ENCODE measurements at regions not wholly inside any gene's neighbourhood (a gene's known extent, or its start where the extent isn't known, plus 50 kb on each side); places are given as distances from the start of the nearest gene placed in this dataset.

DNA sequence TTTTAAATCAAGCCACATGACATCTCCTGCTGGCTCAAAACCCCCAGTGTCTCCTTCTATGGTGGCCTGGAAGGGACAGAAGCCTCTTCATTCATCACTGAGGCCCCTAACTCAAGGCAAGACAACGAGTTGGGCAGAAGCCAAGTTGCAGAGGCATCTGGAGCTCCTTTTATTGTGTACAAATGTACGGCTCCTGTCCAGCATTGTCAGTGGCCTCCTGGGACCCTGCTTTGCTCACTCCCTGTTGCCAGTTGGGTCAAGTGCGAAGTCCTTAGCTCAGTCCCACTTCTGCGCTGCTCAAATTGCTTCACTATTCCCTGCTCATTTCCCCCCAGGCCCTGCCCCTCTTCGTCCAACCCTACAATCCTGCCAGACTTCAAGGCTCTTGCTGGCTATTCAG is 181.2 kb upstream of the PMEPA1 start:
- DNase-seq: no peak

DNA sequence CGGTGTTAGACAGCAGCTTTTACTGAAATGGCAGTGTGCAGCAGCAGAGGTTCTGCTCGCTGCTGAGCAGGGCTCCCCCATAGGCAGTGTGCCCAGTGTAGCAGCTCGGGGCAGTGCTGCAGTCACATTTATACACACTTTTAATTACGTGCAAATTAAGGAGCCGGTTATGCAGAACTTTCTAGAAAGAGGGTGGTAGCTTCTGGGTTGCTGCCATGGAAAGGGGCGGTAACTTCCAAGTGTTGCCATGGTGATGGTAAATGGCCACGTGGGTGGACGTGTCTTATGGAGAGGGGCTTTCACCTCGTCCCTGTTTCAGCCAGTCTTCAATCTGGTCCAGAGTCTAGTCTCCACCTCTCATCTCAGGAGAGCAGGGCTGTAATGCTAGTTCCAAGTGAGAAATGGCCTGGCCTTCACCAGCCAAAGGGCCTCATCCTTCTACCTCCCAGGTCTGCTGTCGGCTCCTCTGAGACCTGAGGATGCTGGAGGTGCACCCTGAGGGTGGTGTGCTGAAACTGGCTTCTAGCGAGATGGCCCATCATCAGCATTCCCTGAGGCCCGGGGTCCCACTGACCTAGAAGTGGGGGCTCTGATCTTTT is 180.5 kb upstream of the PMEPA1 start:
- no peak for DNase-seq

DNA sequence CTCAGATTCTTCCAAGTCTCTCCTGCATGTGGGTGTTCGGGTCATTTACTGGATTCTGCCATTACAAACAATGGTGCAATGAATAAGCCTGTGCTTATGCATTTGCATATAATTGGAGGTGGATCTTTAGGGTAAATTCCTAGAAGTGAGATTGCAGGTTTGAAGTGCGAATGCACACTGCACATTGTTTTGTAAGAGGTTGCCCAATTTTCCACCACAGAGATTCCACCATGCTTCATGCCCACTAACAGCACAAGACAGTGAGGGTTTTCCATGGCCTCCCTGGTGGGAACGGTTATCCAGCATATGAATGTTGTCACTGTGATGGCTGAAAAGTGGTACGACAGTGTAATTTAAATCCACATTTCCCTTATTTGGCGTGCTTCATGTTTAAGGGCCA is 178.8 kb upstream of the PMEPA1 start:
- DNase-seq: peak; percentile 5

DNA sequence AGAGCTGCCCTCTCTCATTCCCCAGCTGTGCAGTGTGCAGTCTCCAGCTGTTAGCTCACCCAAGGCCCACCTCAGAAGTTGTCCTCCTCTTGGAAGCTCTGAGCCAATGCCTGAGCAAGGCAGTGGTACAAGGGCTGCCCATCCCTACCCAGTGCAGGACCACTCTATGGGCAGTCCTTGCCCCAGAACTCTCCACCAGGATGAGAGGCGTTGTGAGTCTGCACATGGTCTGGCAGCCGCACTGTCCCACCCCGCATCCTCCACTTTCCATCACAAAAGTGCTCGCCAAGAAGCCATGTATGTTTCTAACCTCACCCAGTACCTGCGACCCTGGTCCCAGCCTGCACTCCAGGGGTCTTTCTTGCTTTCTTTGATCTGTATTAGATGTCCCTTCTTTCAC is 175.1 kb upstream of the PMEPA1 start:
- DNase-seq: peak; percentile 1

DNA sequence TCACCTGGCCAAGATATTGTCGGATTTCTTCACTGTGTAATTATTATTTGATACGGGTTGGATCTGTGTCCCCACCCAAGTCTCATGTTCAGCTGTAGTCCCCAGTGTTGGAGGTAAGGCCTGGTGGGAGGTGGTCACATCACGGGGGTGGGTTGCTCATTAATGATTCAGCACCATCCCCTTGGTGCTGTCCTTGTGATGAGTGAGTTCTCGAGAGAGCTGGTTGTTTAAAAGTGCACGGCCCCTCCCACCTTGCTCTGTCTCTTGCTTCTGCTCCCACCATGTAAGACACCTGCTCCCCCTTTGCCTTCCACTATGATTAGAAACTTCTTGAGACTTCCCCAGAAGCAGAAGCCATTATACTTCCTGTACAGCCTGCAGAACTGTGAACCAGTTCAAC is 173.9 kb upstream of the PMEPA1 start:
- peak; percentile 1 for DNase-seq

DNA sequence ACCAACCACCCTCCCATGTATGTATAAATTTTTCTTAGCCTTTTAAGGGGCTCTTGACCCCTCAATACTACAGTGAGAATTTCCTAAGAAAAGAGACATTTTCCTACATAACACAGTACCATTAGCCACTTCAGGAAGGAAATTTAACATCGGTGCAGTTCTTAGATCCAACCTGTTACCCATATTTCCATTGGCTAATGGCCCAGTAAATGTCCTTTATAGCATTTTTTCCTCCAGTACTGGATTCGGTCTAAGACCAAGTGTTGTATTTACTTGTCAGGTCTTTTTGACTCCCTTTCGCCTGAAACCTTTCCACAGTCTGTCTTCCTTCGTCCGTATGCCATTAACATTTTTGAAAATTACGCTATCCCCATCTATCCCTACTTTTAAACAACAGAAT is 173.4 kb upstream of the PMEPA1 start:
- DNase-seq: no peak

DNA sequence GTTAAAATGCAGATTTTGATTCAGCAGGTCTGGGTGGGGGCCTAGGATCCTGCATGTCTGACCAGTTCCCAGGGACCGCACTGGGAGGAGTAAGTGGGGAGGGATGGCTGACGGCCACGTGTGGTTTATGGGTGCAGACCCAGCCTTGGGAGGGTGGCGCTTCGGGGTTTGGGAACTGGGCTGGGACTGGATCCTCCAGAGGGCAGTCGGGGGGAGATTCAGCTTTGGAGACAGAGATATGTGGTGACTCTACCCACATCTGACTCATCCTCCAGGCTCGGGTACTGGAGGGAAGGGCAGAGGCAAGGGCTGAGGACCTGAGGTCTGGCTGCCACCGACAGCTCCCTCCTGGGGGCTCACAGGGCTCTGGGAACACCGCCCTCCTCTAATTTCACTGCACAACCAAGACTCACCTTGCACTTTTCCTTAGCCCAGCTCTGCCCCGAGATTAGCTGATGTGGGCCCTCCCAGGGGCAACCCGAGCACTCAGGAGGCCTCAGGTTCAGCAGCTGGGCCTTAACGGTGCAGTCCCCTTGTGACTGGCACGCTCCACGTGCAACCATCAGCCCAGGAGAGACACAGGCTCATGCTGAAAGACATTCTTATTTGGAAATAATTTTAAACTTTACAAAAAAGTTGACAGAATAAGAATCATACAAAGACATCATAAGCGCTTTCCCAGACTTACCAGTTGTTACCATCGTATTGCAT is 172.8 kb upstream of the PMEPA1 start:
- DNase-seq: peak; percentile 5

DNA sequence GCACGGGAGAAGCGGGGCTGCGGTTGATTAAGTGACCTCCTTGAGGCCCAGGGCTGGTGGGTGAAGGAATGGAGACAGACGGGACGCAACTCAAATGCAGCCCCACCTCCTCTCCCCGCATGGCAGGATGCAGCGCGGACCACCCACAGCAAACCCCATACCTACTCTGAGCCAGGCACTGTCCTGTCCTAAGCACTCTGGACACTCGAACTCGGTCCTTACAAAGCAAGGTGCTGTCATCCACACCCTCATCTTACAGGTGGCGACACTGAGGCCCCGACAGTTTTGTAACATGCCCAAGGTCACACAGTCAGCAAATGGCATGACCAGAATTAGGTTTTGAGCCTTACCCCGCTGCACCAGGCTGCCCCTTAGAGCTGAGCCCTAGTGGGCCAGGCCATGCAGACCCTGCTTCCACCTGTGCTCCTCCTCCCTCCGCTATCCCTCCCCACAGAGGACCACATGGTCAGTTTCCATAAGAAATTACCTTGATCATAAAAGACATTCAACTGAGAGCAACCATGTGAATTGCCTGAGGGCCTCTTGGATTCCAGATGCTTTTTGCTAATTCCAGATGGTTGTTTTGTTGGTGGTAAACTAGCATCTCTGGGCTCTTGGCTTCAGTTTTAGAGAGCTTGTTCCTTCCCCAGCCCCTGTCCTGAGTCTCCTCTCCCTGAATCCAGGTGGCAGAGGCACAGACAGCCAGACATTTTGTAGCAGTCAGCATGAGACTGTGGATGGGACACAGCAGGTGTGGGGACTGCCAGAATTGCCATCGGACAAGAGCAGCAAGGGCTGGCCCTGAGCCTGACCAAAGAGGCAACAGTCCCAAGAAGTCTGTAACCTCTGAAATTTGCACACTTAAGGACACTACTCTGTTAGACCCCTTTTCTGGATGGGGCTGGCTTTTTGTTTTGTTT is 171.9 kb upstream of the PMEPA1 start:
- DNase-seq: no peak

DNA sequence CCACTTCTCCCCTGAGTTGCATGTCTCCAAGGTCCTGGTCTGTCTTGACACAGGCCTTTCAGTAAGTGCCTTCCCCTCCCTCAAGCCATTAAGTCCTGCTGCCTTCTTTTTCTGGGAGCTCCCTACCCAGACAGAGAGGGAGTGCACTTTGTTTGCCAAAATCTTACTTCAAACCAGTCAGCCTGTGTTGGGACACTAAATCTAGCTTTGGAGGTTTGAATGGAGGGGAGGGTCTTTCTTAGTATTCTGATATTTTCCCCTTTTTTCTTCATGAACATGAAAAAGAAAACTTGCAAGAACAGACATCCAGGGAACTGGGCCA is 170.7 kb upstream of the PMEPA1 start:
- no peak for DNase-seq

DNA sequence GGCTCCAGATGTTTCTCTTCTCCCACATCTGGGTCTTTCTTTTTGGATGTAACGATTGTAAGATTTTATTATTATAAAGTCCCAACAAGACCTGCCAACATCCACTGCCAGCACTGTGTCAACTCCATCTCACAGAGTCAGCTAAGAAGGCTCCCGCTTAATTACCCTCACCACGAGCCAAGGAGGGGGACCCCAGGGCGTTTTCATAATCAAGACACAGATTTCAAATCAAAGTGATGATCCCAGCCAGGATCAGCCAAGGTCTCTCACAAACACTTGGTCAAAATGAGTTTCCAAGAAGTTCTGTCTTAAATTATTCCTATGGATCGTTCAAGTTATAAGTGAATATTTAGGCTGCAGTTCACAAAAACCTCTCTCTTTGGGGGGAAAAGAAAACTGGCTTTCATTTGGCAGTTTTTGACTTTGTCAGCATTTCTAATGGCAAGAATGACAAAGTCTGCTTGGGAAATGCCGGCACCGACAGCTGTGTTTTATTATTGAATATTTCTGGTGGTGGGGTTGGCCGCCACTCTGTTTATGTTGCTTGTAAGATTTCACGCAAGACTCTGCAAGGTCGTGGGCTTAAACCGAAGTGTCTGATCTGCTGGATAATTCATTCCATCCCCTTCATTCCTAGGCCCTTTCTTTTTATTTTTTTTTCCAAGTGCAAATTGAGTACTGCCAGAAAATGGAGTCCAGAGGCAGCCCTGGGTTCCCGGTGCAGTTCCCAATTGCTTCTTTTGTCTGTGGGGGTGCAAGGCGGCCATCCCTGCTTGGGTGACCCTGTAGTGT is 170.2 kb upstream of the PMEPA1 start:
- no peak for DNase-seq

DNA sequence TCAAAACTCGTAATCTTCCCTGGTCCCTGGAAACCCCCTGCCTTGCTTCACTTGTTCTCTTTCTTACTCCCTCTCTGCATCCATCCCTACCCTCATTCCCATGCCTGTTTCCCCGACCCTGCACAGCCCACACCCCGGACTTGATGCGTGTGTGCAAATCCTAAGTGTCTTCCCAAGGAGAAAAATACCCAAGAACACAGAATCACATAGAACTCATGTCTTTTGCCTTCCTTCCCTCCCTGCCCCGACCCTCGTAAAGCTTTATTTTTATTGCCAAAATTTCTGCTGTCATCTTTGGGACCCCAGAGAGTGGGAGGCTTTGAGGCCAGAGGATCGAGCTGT is 169.6 kb upstream of the PMEPA1 start:
- DNase-seq: no peak

DNA sequence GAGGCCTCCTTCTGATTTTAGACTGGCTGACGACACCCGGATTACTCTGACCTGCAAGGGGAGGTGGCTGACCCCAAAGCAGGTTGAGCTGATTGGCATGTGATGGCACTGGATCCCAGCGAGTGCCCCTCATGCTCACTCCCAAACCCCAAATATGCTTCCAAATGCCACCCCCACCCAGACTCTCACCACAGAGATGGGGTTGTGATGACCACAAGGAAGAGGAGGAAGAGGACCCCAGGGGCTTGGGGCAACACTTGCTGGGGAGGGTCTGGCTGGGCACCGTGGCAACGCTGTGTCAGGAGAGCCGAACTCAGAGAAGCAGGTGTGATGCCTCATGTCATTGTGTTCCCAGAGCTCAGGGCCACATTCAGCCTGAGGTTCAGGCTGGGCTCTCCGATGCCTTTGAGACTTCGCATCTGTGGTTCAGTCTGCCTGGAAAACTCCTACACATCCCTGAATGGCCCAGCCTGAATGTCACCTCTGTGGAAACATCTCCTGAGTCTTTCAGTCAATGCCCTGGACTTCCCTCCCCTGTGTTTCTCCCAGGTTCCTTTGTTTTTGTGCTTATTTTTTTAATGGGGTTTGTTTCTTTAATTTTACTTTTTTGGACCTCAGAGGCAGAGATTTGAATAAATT is 169.1 kb upstream of the PMEPA1 start:
- DNase-seq: no peak

DNA sequence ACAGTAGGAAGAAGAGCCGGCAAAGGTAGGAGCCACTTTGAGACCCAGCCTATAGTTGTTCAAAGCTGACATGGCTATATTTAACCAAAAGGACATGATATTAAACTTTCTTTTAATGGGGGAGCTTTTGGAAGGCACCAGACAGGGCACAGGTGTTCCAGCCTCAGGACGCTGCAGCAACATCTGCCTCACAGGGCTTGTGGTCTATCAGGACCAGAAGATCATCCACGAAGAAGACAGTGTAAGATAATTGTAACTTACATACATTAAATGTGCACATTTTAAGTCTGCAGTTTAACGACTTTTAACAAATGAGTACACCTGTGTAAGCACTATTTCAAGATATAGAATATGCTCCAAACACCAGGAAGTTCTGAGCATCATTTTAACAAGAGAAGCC is 168.2 kb upstream of the PMEPA1 start:
- no peak for DNase-seq

DNA sequence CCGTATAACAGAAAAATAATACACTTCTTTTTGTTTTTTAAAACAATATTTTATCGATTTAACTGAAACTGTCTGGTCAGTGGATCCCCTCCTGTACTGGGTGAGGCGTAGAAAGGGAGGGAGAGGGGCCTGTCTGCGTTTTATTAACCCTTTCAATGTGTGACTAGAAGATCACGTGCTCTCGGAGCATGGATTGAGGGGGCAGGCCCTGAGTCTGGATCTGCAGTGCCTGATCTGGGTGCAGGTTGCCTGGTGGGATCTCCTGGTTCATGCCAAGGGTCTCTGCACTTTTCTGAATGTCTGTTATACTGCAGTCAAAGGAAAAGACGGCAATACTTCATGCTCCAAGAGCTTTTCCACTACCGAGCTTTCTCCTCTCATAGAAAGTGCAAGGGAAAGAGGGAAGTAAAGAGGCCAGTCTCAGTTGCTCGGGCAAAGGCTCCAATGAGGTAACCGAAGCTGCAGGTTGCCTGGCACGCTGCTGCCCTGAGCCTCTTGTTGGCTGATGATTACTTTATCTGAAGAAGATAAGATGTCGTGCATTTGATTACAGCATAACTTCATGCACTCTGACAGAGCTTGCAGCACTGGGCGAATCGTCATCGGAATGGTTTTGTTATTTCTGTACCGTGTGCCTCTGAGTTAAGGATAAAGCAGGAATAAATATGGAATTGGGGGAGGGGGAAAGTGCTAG is 167.5 kb upstream of the PMEPA1 start:
- DNase-seq: no peak

DNA sequence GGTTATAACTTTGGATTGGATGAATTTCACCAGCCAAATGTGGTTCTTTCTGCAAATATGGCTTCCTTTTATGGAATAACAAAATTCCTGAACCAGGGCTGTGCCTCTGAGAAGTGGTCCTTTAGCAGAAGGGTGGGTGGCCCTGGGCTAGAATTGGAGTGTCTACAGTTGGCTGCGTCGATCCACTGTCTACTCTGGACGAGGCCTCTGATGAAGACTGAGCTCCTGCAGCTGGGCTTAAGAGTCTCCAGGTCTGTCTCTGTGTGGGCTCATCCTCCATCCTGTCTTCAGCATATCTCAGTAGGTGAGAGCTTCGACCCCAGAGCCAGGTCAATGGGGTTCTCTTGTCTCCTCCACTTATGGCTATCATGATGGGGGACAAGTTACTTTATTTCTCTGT is 166.3 kb upstream of the PMEPA1 start:
- no peak for DNase-seq

DNA sequence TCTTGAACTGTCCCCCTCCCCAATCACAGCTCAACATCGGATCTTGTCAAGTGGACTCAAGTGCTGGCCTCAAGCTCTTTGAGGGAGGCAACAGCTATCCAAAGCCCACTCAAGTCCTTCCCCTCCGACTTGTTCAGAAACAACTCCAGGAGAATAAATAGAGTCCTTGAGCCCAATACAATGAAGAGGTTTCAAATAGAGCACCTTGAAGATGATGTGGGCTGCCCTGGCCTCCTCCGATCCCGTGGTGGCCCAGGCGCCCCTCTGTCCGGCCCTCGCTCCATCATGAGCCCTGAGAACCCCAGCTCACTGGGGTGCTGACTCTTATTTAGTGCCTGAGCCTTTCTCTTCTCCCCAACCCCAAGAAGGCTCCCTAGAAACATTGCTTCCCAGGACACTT is 164.3 kb upstream of the PMEPA1 start:
- no peak for DNase-seq

DNA sequence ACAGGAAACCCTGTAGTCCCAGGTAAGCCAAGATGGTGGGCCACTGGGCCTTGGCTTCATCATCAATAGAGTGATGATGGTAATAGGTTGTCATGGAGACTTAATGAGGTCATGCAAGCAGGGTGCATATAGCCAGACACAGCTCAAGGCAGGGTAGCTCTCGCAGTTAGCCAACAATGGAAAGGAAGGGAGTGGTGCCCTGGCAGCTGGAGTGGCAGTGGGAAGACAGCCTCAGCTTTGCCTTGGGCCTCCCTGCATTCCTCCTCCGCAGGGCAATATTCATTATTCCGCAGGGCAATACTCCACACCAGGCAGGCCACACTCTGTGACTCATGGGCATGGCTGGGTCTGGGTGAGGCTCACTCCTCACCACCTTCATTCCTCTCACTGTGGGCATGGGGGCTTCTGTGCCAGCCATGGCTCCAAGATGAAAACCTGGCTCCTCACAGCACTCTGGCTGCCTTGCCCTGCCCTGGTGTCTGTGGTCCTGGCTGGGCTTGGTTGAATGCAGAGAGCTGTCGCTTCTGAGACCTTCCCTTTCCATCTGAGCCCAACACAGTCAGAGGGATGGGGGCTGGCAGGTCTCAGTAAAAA is 163.1 kb upstream of the PMEPA1 start:
- no peak for DNase-seq

DNA sequence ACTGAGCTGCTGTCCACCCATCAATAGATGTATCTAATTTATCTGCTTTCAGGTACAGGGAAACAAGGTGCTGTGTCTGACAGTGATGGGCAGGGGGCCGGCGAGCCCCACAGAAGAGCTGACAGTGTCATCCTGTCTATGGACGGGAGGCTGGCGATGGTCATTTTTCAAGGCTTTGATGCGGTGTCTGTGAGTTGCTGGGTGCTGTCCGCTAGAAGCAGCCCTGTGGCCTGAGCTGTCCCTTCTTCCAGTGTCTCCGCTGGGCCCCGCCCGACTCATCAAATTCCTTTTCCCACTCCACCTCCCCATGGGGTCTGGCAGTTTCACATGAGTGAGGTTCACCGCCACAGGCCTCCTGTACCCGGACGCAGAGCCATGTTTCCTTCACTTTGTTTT is 161.4 kb upstream of the PMEPA1 start:
- DNase-seq: no peak

DNA sequence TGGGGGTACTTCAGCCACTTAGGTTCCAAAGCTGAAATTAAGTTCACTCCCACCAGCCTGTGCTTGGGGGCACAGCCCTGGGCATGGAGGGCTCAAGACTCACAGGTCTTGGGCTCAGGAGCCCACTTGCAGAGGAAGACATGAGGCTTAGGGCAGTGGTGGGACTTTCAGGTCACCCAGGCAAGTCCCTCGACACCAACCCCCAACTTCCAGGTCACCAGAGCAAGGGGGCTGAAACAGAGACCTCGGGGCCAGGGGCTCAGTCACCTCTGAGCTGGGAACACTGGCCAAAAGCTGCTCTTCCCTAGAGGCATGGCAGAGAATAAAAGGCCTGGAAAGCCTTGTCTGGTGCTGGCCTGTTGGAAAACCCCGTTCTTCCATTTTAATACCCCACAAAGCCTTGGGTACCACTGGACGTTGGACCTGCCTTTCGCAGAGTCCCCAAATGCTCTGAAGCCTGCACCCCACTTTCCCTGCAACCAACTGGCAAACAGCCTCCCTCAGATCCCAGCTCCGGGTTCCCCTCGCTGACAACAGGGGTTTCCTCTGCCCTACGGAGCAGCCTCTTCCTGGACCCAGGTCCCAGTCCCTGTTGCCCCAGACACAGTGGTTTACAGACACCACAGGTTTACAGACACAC is 160.9 kb upstream of the PMEPA1 start:
- DNase-seq: no peak

DNA sequence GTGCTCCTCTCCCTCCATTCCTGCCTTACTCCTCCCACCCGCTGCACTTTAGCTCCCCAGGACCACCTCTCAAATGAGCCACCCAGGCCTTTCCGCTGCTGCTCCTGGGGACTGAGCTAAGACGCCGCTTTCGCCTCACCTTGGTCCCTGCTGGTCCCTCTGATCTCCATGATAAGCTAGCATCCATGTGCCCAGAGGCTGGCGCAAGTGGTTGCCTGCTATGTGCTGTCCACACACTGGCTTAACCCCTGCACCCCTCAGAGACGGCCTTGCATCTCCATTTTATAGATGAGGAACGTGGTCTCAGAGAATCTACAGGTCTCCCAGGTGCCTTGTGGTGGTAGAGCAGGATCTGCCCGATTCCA is 160.1 kb upstream of the PMEPA1 start:
- DNase-seq: no peak

DNA sequence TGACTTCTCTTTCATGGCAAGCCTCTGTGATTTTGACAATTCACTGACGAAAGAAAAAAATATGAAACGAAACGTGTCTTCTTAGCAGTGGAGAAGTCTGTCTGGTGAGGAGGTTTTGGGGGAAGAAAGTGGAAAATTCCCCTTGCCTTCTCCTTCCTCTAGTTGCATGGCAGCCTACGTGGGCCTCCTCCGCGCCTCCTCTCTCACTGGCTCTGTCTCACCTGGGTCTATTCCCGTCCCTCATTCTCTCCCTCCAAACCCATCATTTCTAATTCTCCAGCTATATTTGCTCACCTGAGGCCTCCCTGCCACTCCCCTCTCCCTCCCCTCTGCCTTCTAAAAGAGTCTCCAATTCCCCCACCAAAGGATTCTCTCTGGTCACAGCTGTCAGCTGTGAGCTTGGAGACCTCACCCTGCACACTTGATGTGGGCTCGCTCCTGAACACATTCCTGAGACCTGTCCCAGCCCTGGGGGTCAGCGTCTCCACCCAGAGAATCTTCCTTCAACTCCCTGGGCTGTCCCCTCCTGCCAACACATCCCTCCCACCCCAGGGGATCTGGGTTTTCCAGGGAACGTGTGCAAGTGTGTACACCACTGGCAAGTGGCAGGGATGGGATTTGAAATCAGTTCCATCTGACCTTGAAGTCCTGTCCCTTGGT is 159.6 kb upstream of the PMEPA1 start:
- DNase-seq: no peak

All from activated CD4-positive, CD25-positive, alpha-beta regulatory T cell treated with anti-CD3 and anti-CD28 coated beads, Interleukin-2, amount 50 U/mL, for 72 hours (primary cell).